IPS-18c (cell line): ENCODE measurements at regions not wholly inside any gene's neighbourhood (a gene's known extent, or its start where the extent isn't known, plus 50 kb on each side); places are given as distances from the start of the nearest gene placed in this dataset.

Source experiments
- H3K4me3 ChIP-seq: 2 replicates; pipeline ENCODE4 v1.7.0; 2013; ENCODE audit warnings: low read depth, mild to moderate bottlenecking, low read length, moderate library complexity; ENCODE audit not compliant: insufficient read depth
- H3K9me3 ChIP-seq: one replicate; pipeline ENCODE4 v1.6.1; 2013; ENCODE audit warnings: mild to moderate bottlenecking, low read length, moderate library complexity; ENCODE audit not compliant: control insufficient read depth, insufficient read depth

- Histone ChIP-seq H3K4me3 (no peak overlapping the region), H3K9me3 (no peaks in the 10 kb centered on the region)
These were observed 169.2 kb upstream of the DTNA start for GRCh38 chr18:34540897-34541296.

- no peak overlapping the region for H3K4me3 ChIP-seq
- no peaks in the 10 kb centered on the region for H3K9me3 ChIP-seq
These were observed 167.5 kb upstream of the DTNA start for GRCh38 chr18:34542625-34543024.

GRCh38 chr18:34543356-34543755 is 166.7 kb upstream of the DTNA start:
- Histone ChIP-seq H3K9me3 (no peaks in the 10 kb centered on the region), H3K4me3 (no peak overlapping the region)

GRCh38 chr18:34543945-34544344 is 166.2 kb upstream of the DTNA start:
- Histone ChIP-seq H3K4me3 (no peak overlapping the region), H3K9me3 (no peaks in the 10 kb centered on the region)

GRCh38 chr18:34544930-34545329 is 165.2 kb upstream of the DTNA start:
- H3K4me3 ChIP-seq, result no peak overlapping the region
- H3K9me3 ChIP-seq, result no peaks in the 10 kb centered on the region

- Histone ChIP-seq H3K9me3 (no peaks in the 10 kb centered on the region), H3K4me3 (no peak overlapping the region)
These were observed 161.8 kb upstream of the DTNA start for GRCh38 chr18:34548120-34548972.

GRCh38 chr18:34548973-34549294 is 161.2 kb upstream of the DTNA start:
- Histone ChIP-seq H3K9me3 (no peaks in the 10 kb centered on the region), H3K4me3 (no peak overlapping the region)

GRCh38 chr18:34549367-34549766 is 160.7 kb upstream of the DTNA start:
- H3K4me3 ChIP-seq, result no peak overlapping the region
- no peaks in the 10 kb centered on the region for H3K9me3 ChIP-seq

GRCh38 chr18:34550156-34550555 is 159.9 kb upstream of the DTNA start:
- Histone ChIP-seq H3K4me3 (no peak overlapping the region), H3K9me3 (no peaks in the 10 kb centered on the region)

- H3K4me3 ChIP-seq, result no peak overlapping the region
- no peaks in the 10 kb centered on the region for H3K9me3 ChIP-seq
These were observed 159.2 kb upstream of the DTNA start for GRCh38 chr18:34550902-34551301.

- no peaks in the 10 kb centered on the region for H3K9me3 ChIP-seq
- H3K4me3 ChIP-seq, result no peak overlapping the region
These were observed 158.3 kb upstream of the DTNA start for GRCh38 chr18:34551824-34552223.

GRCh38 chr18:34562252-34562870 is 147.7 kb upstream of the DTNA start:
- no peak overlapping the region for H3K4me3 ChIP-seq
- H3K9me3 ChIP-seq, result no peaks in the 10 kb centered on the region

- Histone ChIP-seq H3K9me3 (no peaks in the 10 kb centered on the region), H3K4me3 (no peak overlapping the region)
These were observed 142.2 kb upstream of the DTNA start for GRCh38 chr18:34567857-34568256.

GRCh38 chr18:34576622-34577021 is 133.5 kb upstream of the DTNA start:
- Histone ChIP-seq H3K9me3 (no peaks in the 10 kb centered on the region), H3K4me3 (no peak overlapping the region)

- Histone ChIP-seq H3K9me3 (peaks cover 2% of the 10 kb centered on the region), H3K4me3 (no peak overlapping the region)
These were observed 126.2 kb upstream of the DTNA start for GRCh38 chr18:34583895-34584294.

GRCh38 chr18:34590503-34590902 is 119.6 kb upstream of the DTNA start:
- Histone ChIP-seq H3K9me3 (no peaks in the 10 kb centered on the region), H3K4me3 (no peak overlapping the region)

GRCh38 chr18:34591920-34592444 is 118.1 kb upstream of the DTNA start:
- no peak overlapping the region for H3K4me3 ChIP-seq
- H3K9me3 ChIP-seq, result no peaks in the 10 kb centered on the region

- H3K9me3 ChIP-seq, result no peaks in the 10 kb centered on the region
- H3K4me3 ChIP-seq, result no peak overlapping the region
These were observed 117.6 kb upstream of the DTNA start for GRCh38 chr18:34592481-34592880.
